Loucy (cell line): ENCODE measurements at regions not wholly inside any gene's neighbourhood (a gene's known extent, or its start where the extent isn't known, plus 50 kb on each side); places are given as distances from the start of the nearest gene placed in this dataset.

Experiments
- H2AFZ ChIP-seq: fragments of 200-600 bp; sonication (generic); 2 replicates; pipeline ENCODE4 v1.6.0; 2016; ENCODE audit warnings: antibody characterized with exemption, mild to moderate bottlenecking, low read length, moderate library complexity
- H3F3A ChIP-seq: fragments of 200-600 bp; 2 replicates; pipeline ENCODE4 v1.6.0; 2016; ENCODE audit warnings: antibody characterized with exemption, low read depth, mild to moderate bottlenecking
- H3K27me3 ChIP-seq: fragments of 200-600 bp; sonication (generic); 2 replicates; pipeline ENCODE4 v1.6.1; 2014; ENCODE audit warnings: low read length, mild to moderate bottlenecking; ENCODE audit not compliant: insufficient read depth, poor library complexity, severe bottlenecking
- H3K36me3 ChIP-seq: fragments of 200-600 bp; sonication (generic); 2 replicates; pipeline ENCODE4 v1.6.1; 2016; ENCODE audit warnings: low read length; ENCODE audit not compliant: insufficient read depth
- H3K4me1 ChIP-seq: fragments of 200-600 bp; sonication (generic); 2 replicates; pipeline ENCODE4 v1.5.1; 2014; ENCODE audit warnings: low read length, mild to moderate bottlenecking; ENCODE audit not compliant: insufficient read depth, poor library complexity, severe bottlenecking
- H3K4me2 ChIP-seq: fragments of 200-600 bp; sonication (generic); 2 replicates; pipeline ENCODE4 v1.6.0; 2014; ENCODE audit warnings: antibody characterized with exemption, low read length, low read depth, mild to moderate bottlenecking; ENCODE audit not compliant: poor library complexity, severe bottlenecking
- H3K4me3 ChIP-seq: fragments of 200-600 bp; sonication (generic); 2 replicates; pipeline ENCODE4 v1.5.1; 2014; ENCODE audit warnings: low read length, mild to moderate bottlenecking, mixed read lengths; ENCODE audit not compliant: poor library complexity, severe bottlenecking
- H3K79me2 ChIP-seq: fragments of 200-600 bp; sonication (generic); 2 replicates; pipeline ENCODE4 v1.6.1; 2014; ENCODE audit warnings: low read length; ENCODE audit not compliant: insufficient read depth
- H3K9ac ChIP-seq: fragments of 200-600 bp; sonication (generic); 2 replicates; pipeline ENCODE4 v1.6.0; 2014; ENCODE audit warnings: mild to moderate bottlenecking, low read depth, low read length, moderate library complexity; ENCODE audit not compliant: poor library complexity, severe bottlenecking
- H3K9me2 ChIP-seq: fragments of 200-600 bp; sonication (generic); replicated peaks from 2 replicates; pipeline ENCODE4 v1.6.1; 2016; ENCODE audit warnings: low read depth, low read length, mixed read lengths
- H3K9me3 ChIP-seq: fragments of 200-600 bp; sonication (generic); 2 replicates; pipeline ENCODE4 v1.6.1; 2014; ENCODE audit warnings: mild to moderate bottlenecking, antibody characterized with exemption, low read length, low read depth; ENCODE audit not compliant: insufficient read depth
- H4K20me1 ChIP-seq: fragments of 200-600 bp; sonication (generic); 2 replicates; pipeline ENCODE4 v1.6.0; 2014; ENCODE audit warnings: antibody characterized with exemption, low read length, mild to moderate bottlenecking; ENCODE audit not compliant: insufficient read depth, poor library complexity, severe bottlenecking
- CTCF ChIP-seq: fragments of 200-600 bp; sonication (generic); conservative IDR thresholded peaks from 2 replicates; pipeline ENCODE4 v1.5.1; 2014; ENCODE audit warnings: mild to moderate bottlenecking, antibody characterized with exemption, low read length
- EZH2phosphoT487 ChIP-seq: fragments of 200-600 bp; IDR thresholded peaks from 2 replicates; pipeline ENCODE4 v1.6.1; 2018; ENCODE audit warnings: antibody characterized with exemption, mild to moderate bottlenecking, moderate library complexity, borderline replicate concordance

GRCh38 chr5:159385536-159385935 lies 55.2 kb upstream of the IL12B start:
- Histone ChIP-seq H3F3A (no peaks in the 10 kb centered on the region), H3K27me3 (no peaks in the 10 kb centered on the region), H3K9me2 (no peaks in the 10 kb centered on the region), H3K9me3 (no peaks in the 10 kb centered on the region), H3K36me3 (no peaks in the 10 kb centered on the region), H3K4me3 (no peak overlapping the region), H3K4me2 (no peak overlapping the region), H4K20me1 (no peaks in the 10 kb centered on the region), H3K4me1 (no peaks in the 10 kb centered on the region), H3K9ac (no peak overlapping the region), H2AFZ (no peak overlapping the region), H3K79me2 (no peaks in the 10 kb centered on the region)
- no peak for TF ChIP-seq EZH2phosphoT487
- TF ChIP-seq CTCF = no peak

- H3K36me3 ChIP-seq = no peaks in the 10 kb centered on the region
- no peak overlapping the region for H2AFZ ChIP-seq
- no peak overlapping the region for H3K9ac ChIP-seq
- H4K20me1 ChIP-seq = no peaks in the 10 kb centered on the region
- TF ChIP-seq CTCF (no peak), EZH2phosphoT487 (no peak)
- no peaks in the 10 kb centered on the region for H3K9me3 ChIP-seq
- H3K4me3 ChIP-seq = no peak overlapping the region
- H3K4me2 ChIP-seq = no peak overlapping the region
- H3K79me2 ChIP-seq = no peaks in the 10 kb centered on the region
- no peaks in the 10 kb centered on the region for H3K9me2 ChIP-seq
- no peaks in the 10 kb centered on the region for H3K27me3 ChIP-seq
- H3K4me1 ChIP-seq = no peaks in the 10 kb centered on the region
- H3F3A ChIP-seq = no peaks in the 10 kb centered on the region
Measured at GRCh38 chr5:159386028-159386711, 55.9 kb upstream of the IL12B start.

DNA sequence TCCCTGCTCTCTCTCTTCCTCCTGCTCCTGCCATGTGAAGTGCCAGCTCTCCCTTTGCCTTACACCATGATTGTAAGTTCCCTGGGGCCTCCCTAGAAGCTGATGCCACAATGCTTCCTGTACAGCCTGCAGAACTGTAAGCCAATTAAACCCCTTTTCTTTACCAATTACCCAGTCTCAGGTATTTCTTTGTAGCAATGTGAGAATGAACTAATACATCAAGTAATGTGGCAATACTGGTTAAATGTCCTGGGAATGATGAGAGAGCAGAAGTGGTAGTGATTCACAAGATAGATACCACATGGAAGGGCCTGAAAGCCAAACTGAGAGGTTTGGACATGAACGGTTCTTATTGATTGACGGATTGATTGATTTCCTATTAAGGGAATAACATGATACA lies 62.6 kb upstream of the IL12B start:
- no peaks in the 10 kb centered on the region for H3K36me3 ChIP-seq
- no peak overlapping the region for H2AFZ ChIP-seq
- H3F3A ChIP-seq = no peaks in the 10 kb centered on the region
- no peak overlapping the region for H3K4me2 ChIP-seq
- H3K4me3 ChIP-seq = no peak overlapping the region
- H3K4me1 ChIP-seq = no peaks in the 10 kb centered on the region
- no peaks in the 10 kb centered on the region for H3K79me2 ChIP-seq
- TF ChIP-seq CTCF (no peak), EZH2phosphoT487 (no peak)
- no peak overlapping the region for H3K9ac ChIP-seq
- H3K9me2 ChIP-seq = no peaks in the 10 kb centered on the region
- no peaks in the 10 kb centered on the region for H3K9me3 ChIP-seq
- H3K27me3 ChIP-seq = no peaks in the 10 kb centered on the region
- H4K20me1 ChIP-seq = no peaks in the 10 kb centered on the region
